ENCODE measurements at regions not wholly inside any gene's neighbourhood (a gene's known extent, or its start where the extent isn't known, plus 50 kb on each side); places are given as distances from the start of the nearest gene placed in this dataset.

GRCh38 chr18:55114876-55115275 lies 155.6 kb upstream of the CCDC68 start:
- no peak overlapping the region for H3K4me3 Mint-ChIP-seq
- DNase-seq (no peak), ATAC-seq (no peak)
- no peaks in the 10 kb centered on the region for H3K27me3 Mint-ChIP-seq
- H3K27ac Mint-ChIP-seq: no peak overlapping the region
- no peaks in the 10 kb centered on the region for H3K4me1 Mint-ChIP-seq
- H3K9me3 ChIP-seq (ENCODE audit: control insufficient read depth, low read length, poor library complexity, severe bottlenecking): peaks cover 5% of the 10 kb centered on the region
- no peaks in the 10 kb centered on the region for H3K36me3 Mint-ChIP-seq (ENCODE audit: low read depth)

- Mint-ChIP-seq H3K4me3 (no peak overlapping the region), H3K27me3 (no peaks in the 10 kb centered on the region), H3K4me1 (no peaks in the 10 kb centered on the region), H3K27ac (no peak overlapping the region), H3K36me3 (ENCODE audit: low read depth) (no peaks in the 10 kb centered on the region)
- DNase-seq: no peak
- no peak for ATAC-seq
- peaks cover 5% of the 10 kb centered on the region for H3K9me3 ChIP-seq (ENCODE audit: control insufficient read depth, low read length, poor library complexity, severe bottlenecking)
Measured at GRCh38 chr18:55113800-55114199, 154.5 kb upstream of the CCDC68 start.

GRCh38 chr18:55111271-55111670 lies 152.0 kb upstream of the CCDC68 start:
- Mint-ChIP-seq H3K36me3 (ENCODE audit: low read depth) (no peaks in the 10 kb centered on the region), H3K27me3 (no peaks in the 10 kb centered on the region), H3K4me1 (no peaks in the 10 kb centered on the region), H3K27ac (no peak overlapping the region), H3K4me3 (no peak overlapping the region)
- ATAC-seq (no peak), DNase-seq (no peak)
- peaks cover 5% of the 10 kb centered on the region for H3K9me3 ChIP-seq (ENCODE audit: control insufficient read depth, low read length, poor library complexity, severe bottlenecking)

- H3K4me3 Mint-ChIP-seq: no peak overlapping the region
- peaks cover 5% of the 10 kb centered on the region for H3K9me3 ChIP-seq (ENCODE audit: control insufficient read depth, low read length, poor library complexity, severe bottlenecking)
- no peak for ATAC-seq
- no peaks in the 10 kb centered on the region for H3K36me3 Mint-ChIP-seq (ENCODE audit: low read depth)
- no peak for DNase-seq
- no peak overlapping the region for H3K27ac Mint-ChIP-seq
- H3K27me3 Mint-ChIP-seq: no peaks in the 10 kb centered on the region
- no peaks in the 10 kb centered on the region for H3K4me1 Mint-ChIP-seq
Measured at GRCh38 chr18:55110436-55110835, 151.2 kb upstream of the CCDC68 start.

GRCh38 chr18:55109818-55110414 lies 150.7 kb upstream of the CCDC68 start:
- no peak overlapping the region for H3K27ac Mint-ChIP-seq
- DNase-seq: no peak
- H3K27me3 Mint-ChIP-seq: no peaks in the 10 kb centered on the region
- H3K4me3 Mint-ChIP-seq: no peak overlapping the region
- no peaks in the 10 kb centered on the region for H3K36me3 Mint-ChIP-seq (ENCODE audit: low read depth)
- H3K9me3 ChIP-seq (ENCODE audit: control insufficient read depth, low read length, poor library complexity, severe bottlenecking): peaks cover 4% of the 10 kb centered on the region
- ATAC-seq: no peak
- no peaks in the 10 kb centered on the region for H3K4me1 Mint-ChIP-seq

- Mint-ChIP-seq H3K36me3 (ENCODE audit: low read depth) (no peaks in the 10 kb centered on the region), H3K4me1 (no peaks in the 10 kb centered on the region), H3K27me3 (no peaks in the 10 kb centered on the region), H3K27ac (no peak overlapping the region), H3K4me3 (no peak overlapping the region)
- DNase-seq: no peak
- no peaks in the 10 kb centered on the region for H3K9me3 ChIP-seq (ENCODE audit: control insufficient read depth, low read length, poor library complexity, severe bottlenecking)
- no peak for ATAC-seq
Measured at GRCh38 chr18:55106906-55107305, 147.6 kb upstream of the CCDC68 start.

- H3K36me3 Mint-ChIP-seq (ENCODE audit: low read depth): no peaks in the 10 kb centered on the region
- no peak for ATAC-seq
- H3K4me3 Mint-ChIP-seq: no peak overlapping the region
- H3K9me3 ChIP-seq (ENCODE audit: control insufficient read depth, low read length, poor library complexity, severe bottlenecking): no peaks in the 10 kb centered on the region
- H3K27ac Mint-ChIP-seq: no peak overlapping the region
- H3K27me3 Mint-ChIP-seq: no peaks in the 10 kb centered on the region
- no peak for DNase-seq
- H3K4me1 Mint-ChIP-seq: no peaks in the 10 kb centered on the region
Measured at GRCh38 chr18:55106466-55106865, 147.2 kb upstream of the CCDC68 start.

GRCh38 chr18:55105873-55106272 lies 146.6 kb upstream of the CCDC68 start:
- ATAC-seq: no peak
- Mint-ChIP-seq H3K27ac (no peak overlapping the region), H3K27me3 (no peaks in the 10 kb centered on the region), H3K4me1 (no peaks in the 10 kb centered on the region), H3K36me3 (ENCODE audit: low read depth) (no peaks in the 10 kb centered on the region), H3K4me3 (no peak overlapping the region)
- no peaks in the 10 kb centered on the region for H3K9me3 ChIP-seq (ENCODE audit: control insufficient read depth, low read length, poor library complexity, severe bottlenecking)
- no peak for DNase-seq

- H3K4me3 Mint-ChIP-seq: no peak overlapping the region
- no peaks in the 10 kb centered on the region for H3K9me3 ChIP-seq (ENCODE audit: control insufficient read depth, low read length, poor library complexity, severe bottlenecking)
- DNase-seq (no peak), ATAC-seq (no peak)
- H3K4me1 Mint-ChIP-seq: no peaks in the 10 kb centered on the region
- H3K36me3 Mint-ChIP-seq (ENCODE audit: low read depth): no peaks in the 10 kb centered on the region
- no peaks in the 10 kb centered on the region for H3K27me3 Mint-ChIP-seq
- H3K27ac Mint-ChIP-seq: no peak overlapping the region
Measured at GRCh38 chr18:55102958-55103456, 143.7 kb upstream of the CCDC68 start.

GRCh38 chr18:55102501-55102900 lies 143.2 kb upstream of the CCDC68 start:
- no peak for DNase-seq
- H3K27ac Mint-ChIP-seq: no peak overlapping the region
- no peaks in the 10 kb centered on the region for H3K27me3 Mint-ChIP-seq
- H3K4me3 Mint-ChIP-seq: no peak overlapping the region
- H3K4me1 Mint-ChIP-seq: no peaks in the 10 kb centered on the region
- ATAC-seq: no peak
- H3K9me3 ChIP-seq (ENCODE audit: control insufficient read depth, low read length, poor library complexity, severe bottlenecking): no peaks in the 10 kb centered on the region
- no peaks in the 10 kb centered on the region for H3K36me3 Mint-ChIP-seq (ENCODE audit: low read depth)

- no peak for DNase-seq
Measured at GRCh38 chr18:55101458-55101824, 142.2 kb upstream of the CCDC68 start.

GRCh38 chr18:55100817-55101457 lies 141.7 kb upstream of the CCDC68 start:
- Mint-ChIP-seq H3K4me3 (no peak overlapping the region), H3K4me1 (no peaks in the 10 kb centered on the region), H3K27me3 (no peaks in the 10 kb centered on the region), H3K27ac (no peak overlapping the region), H3K36me3 (ENCODE audit: low read depth) (no peaks in the 10 kb centered on the region)
- H3K9me3 ChIP-seq (ENCODE audit: control insufficient read depth, low read length, poor library complexity, severe bottlenecking): no peaks in the 10 kb centered on the region
- DNase-seq (no peak), ATAC-seq (no peak)

More at GRCh38 chr18:55101458-55101824, 142.2 kb upstream of the CCDC68 start:
- Mint-ChIP-seq H3K36me3 (ENCODE audit: low read depth) (no peaks in the 10 kb centered on the region), H3K27me3 (no peaks in the 10 kb centered on the region), H3K4me3 (no peak overlapping the region), H3K27ac (no peak overlapping the region), H3K4me1 (no peaks in the 10 kb centered on the region)
- no peak for ATAC-seq
- H3K9me3 ChIP-seq (ENCODE audit: control insufficient read depth, low read length, poor library complexity, severe bottlenecking): no peaks in the 10 kb centered on the region

- Mint-ChIP-seq H3K27me3 (no peaks in the 10 kb centered on the region), H3K4me1 (no peaks in the 10 kb centered on the region), H3K36me3 (ENCODE audit: low read depth) (no peaks in the 10 kb centered on the region), H3K4me3 (no peak overlapping the region), H3K27ac (no peak overlapping the region)
- DNase-seq (no peak), ATAC-seq (no peak)
- no peaks in the 10 kb centered on the region for H3K9me3 ChIP-seq (ENCODE audit: control insufficient read depth, low read length, poor library complexity, severe bottlenecking)
Measured at GRCh38 chr18:55097456-55098170, 138.4 kb upstream of the CCDC68 start.

Measured in T-helper 17 cell (primary cell).